Uterus (tissue), 3 donors: ENCODE measurements at regions not wholly inside any gene's neighbourhood (a gene's known extent, or its start where the extent isn't known, plus 50 kb on each side); places are given as distances from the start of the nearest gene placed in this dataset.

Source experiments
- DNase-seq, 2 donors: peaks; one replicate each; pipeline ENCODE4 v3.0.0-alpha.2; 2019 to 2020
- H3K27ac ChIP-seq, 2 donors: fragments of 200-600 bp; sonication (generic); 1 replicate in 1 of 2; 2 replicates in 1 of 2; pipeline ENCODE4 v1.5.1; 2016 to 2018
- H3K27me3 ChIP-seq, 2 donors: fragments of 200-600 bp; sonication (generic); one replicate each; pipeline ENCODE4 v1.5.1; 2018 to 2019; ENCODE audit warnings: control low read depth in 1 of 2
- H3K36me3 ChIP-seq, 2 donors: fragments of 200-600 bp; sonication (generic); one replicate each; pipeline ENCODE4 v1.5.1; 2019; ENCODE audit warnings: control low read depth in 1 of 2
- H3K4me1 ChIP-seq, 2 donors: fragments of 200-600 bp; sonication (generic); one replicate each; pipeline ENCODE4 v1.5.1; 2018 to 2019; ENCODE audit warnings: control low read depth in 1 of 2
- H3K4me3 ChIP-seq, 2 donors: fragments of 200-600 bp; sonication (generic); 1 replicate in 1 of 2; 2 replicates in 1 of 2; pipeline ENCODE4 v1.5.1; 2018 to 2019; ENCODE audit warnings: mild to moderate bottlenecking in 1 of 2
- H3K9me3 ChIP-seq, 2 donors: fragments of 200-600 bp; sonication (generic); one replicate each; pipeline ENCODE4 v1.5.1; 2019; ENCODE audit warnings: control low read depth in 1 of 2
- POLR2A ChIP-seq, 2 donors: fragments of 450-650 bp; IDR thresholded peaks; one replicate each; pipeline ENCODE4 v1.6.1; 2016; ENCODE audit warnings: antibody characterized with exemption in 2 of 2, mild to moderate bottlenecking in 1 of 2, moderate library complexity in 1 of 2
- intact Hi-C: fragments of 100-400 bp; cut with DNase I; formaldehyde crosslinking; loops from one replicate; pipeline ENCODE4 v1.15.1; 2023; ENCODE audit warnings: low total_unique reads
- TF ChIP-seq, protein P1 (sequence below), 4 experiments: fragments of 200-600 bp in 2 of 4; fragments of 450-650 bp in 2 of 4; sonication (generic) in 2 of 4; IDR thresholded peaks; one replicate each; pipeline ENCODE4 v1.5.1; 2016 to 2019; ENCODE audit warnings: antibody characterized with exemption in 4 of 4, mild to moderate bottlenecking in 2 of 4, moderate library complexity in 1 of 4
- donor health status: DM: yes; HTN: yes; CAD: no.

DNA sequence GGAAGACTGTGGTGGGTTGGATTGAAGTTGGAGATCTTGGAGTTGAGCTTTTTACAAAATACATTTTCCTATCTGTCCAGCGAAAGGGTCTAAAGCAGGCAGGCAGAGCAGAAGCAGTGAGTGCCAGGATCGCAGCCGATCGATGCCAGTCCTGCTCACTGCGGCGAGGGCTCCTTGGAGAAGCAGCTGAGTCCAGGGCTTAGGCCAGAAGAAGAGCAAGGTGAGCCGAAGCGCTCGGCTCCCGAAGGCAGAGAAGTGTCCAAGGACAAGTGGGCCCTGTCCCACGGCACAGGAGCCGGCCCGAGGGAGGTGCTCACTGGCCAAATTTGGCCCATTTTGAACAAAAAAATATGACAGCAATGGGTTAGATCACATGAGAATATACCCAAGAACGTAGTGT is 637.8 kb downstream of the BRD1 start:
- Histone ChIP-seq H3K27me3 (no peaks in the 10 kb centered on the region), H3K27ac (no peak overlapping the region), H3K4me3 (no peak overlapping the region), H3K4me1 (no peaks in the 10 kb centered on the region), H3K36me3 (no peaks in the 10 kb centered on the region), H3K9me3 (no peaks in the 10 kb centered on the region)
- intact Hi-C loops: no loop called here
- DNase-seq: no peak
- TF ChIP-seq POLR2A (IDR thresholded peaks at IDR 0.05): no peak
- TF ChIP-seq, protein P1, sequence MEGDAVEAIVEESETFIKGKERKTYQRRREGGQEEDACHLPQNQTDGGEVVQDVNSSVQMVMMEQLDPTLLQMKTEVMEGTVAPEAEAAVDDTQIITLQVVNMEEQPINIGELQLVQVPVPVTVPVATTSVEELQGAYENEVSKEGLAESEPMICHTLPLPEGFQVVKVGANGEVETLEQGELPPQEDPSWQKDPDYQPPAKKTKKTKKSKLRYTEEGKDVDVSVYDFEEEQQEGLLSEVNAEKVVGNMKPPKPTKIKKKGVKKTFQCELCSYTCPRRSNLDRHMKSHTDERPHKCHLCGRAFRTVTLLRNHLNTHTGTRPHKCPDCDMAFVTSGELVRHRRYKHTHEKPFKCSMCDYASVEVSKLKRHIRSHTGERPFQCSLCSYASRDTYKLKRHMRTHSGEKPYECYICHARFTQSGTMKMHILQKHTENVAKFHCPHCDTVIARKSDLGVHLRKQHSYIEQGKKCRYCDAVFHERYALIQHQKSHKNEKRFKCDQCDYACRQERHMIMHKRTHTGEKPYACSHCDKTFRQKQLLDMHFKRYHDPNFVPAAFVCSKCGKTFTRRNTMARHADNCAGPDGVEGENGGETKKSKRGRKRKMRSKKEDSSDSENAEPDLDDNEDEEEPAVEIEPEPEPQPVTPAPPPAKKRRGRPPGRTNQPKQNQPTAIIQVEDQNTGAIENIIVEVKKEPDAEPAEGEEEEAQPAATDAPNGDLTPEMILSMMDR (IDR thresholded peaks at IDR 0.05): no peak

DNA sequence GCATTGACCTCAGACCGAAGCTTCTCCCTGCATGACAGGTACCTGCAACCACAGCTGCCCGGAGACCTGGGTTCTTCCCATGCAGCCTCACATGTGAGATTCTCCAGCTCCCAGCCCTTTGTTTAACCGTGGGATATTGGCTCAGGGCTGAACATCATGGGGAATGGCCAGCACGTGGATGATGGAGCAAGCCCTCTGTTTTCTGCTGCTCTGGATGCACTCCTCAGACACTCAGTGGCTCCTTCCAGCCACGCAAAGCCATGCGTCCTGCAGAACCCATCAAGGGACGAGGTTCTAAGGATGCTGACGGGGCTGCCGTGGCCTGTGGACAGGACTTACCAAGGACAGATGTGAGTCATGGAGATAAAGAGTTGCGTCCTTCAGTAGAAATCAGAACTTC is 639.1 kb downstream of the BRD1 start:
- Histone ChIP-seq H3K36me3 (no peaks in the 10 kb centered on the region), H3K4me1 (no peaks in the 10 kb centered on the region), H3K27me3 (no peaks in the 10 kb centered on the region), H3K4me3 (no peak overlapping the region), H3K9me3 (no peaks in the 10 kb centered on the region), H3K27ac (no peak overlapping the region)
- no peak for DNase-seq
- intact Hi-C loops: no loop called here
- TF ChIP-seq, protein P1 (IDR thresholded peaks at IDR 0.05): no peak
- no peak for TF ChIP-seq POLR2A (IDR thresholded peaks at IDR 0.05)

DNA sequence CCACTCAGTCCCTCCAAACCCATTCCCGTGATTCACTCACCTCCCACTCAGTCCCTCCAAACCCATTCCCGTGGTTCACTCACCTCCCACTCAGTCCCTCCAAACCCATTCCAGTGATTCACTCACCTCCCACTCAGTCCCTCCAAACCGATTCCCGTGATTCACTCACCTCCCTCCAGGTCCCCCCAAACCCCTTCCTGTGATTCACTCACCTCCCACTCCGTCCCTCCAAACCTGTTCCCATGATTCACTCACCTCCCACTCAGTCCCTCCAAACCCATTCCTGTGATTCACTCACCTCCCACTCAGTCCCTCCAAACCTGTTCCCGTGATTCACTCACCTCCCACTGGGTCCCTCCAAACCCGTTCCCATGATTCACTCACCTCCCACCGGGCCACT is 639.6 kb downstream of the BRD1 start:
- Histone ChIP-seq H3K36me3 (no peaks in the 10 kb centered on the region), H3K9me3 (no peaks in the 10 kb centered on the region), H3K27ac (no peak overlapping the region), H3K4me1 (no peaks in the 10 kb centered on the region), H3K4me3 (no peak overlapping the region), H3K27me3 (no peaks in the 10 kb centered on the region)
- intact Hi-C loops: no loop called here
- DNase-seq: no peak
- TF ChIP-seq, protein P1 (IDR thresholded peaks at IDR 0.05): no peak
- TF ChIP-seq POLR2A (IDR thresholded peaks at IDR 0.05): no peak

DNA sequence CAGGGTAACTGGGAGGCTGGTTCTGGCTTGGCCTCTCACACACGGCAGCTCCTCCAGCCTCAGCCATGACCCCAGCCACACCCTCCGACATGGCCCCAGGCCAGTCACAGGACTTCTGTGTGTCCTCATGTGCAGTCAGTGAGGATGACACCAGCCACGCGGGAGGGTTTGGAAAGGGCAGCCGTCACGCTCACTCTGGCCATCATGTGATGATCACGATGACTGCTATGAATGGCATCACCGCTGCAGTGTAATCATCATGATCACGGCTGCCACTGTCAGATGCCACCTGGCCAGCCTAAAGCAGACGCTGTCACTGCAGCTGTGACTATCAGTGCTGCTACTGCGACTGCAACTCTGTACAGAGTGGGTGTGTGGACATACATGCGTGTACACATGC is 640.9 kb downstream of the BRD1 start:
- no peak for DNase-seq
- TF ChIP-seq, protein P1 (IDR thresholded peaks at IDR 0.05): no peak
- TF ChIP-seq POLR2A (IDR thresholded peaks at IDR 0.05): no peak
- Histone ChIP-seq H3K4me3 (no peak overlapping the region), H3K27me3 (no peaks in the 10 kb centered on the region), H3K9me3 (no peaks in the 10 kb centered on the region), H3K27ac (no peak overlapping the region), H3K4me1 (no peaks in the 10 kb centered on the region), H3K36me3 (no peaks in the 10 kb centered on the region)
- intact Hi-C loops: no loop called here

DNA sequence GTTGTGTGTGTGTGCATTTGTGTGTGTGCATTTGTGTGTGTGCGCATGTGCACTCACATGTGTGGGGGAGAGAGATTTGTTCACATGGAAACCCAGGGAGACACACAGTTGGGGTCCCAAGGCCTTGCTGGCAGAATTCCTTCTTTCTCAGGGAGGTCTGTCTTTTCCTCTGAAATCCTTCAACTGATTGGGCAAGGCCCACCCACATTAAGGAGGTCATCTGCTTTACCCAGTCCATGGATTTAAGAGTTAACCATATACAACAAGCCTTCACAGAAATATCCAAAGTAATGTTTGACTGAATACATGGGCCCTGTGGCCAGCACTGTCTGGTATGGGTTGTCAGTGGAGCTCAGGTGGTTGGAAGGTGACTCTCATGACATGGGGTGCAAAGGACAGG is 641.4 kb downstream of the BRD1 start:
- Histone ChIP-seq H3K4me1 (no peaks in the 10 kb centered on the region), H3K4me3 (no peak overlapping the region), H3K27me3 (no peaks in the 10 kb centered on the region), H3K27ac (no peak overlapping the region), H3K9me3 (no peaks in the 10 kb centered on the region), H3K36me3 (no peaks in the 10 kb centered on the region)
- intact Hi-C loops: no loop called here
- no peak for TF ChIP-seq POLR2A (IDR thresholded peaks at IDR 0.05)
- TF ChIP-seq, protein P1 (IDR thresholded peaks at IDR 0.05): no peak
- DNase-seq: no peak
